GM21367 (cell line): ENCODE measurements at regions not wholly inside any gene's neighbourhood (a gene's known extent, or its start where the extent isn't known, plus 50 kb on each side); places are given as distances from the start of the nearest gene placed in this dataset.

Source experiments
- ATAC-seq: cut with Tn5 transposase; IDR thresholded peaks from one replicate; pipeline ENCODE4 v1.9.1; 2021; ENCODE audit not compliant: unreplicated experiment

DNA sequence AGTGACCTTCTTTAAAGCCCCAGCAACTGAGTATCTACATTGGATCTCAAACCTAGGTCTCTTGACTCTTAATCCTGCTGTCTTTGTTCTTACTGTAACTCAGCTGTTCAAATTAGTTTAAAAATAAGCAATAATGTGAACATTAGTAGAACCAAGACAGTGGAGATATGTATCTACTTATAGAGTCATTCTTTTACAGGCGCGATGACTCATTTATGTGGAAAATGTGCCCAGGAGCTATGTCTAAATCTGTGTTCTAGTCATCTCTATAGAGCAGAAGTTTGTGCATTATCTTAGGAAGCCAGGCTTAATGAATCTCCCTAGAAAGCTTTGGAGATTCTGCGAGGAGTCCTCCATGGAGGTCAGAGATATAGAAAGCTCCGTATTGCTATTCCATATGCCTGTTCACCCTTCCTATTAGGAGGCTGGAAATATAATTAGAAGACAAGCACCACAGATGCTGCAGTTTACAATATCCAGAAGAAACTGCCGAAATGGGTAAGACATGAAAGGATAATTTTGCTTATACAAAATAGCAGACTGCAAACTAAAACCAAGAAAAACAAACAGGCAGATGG lies 211.6 kb downstream of the TRIB2 start:
- ATAC-seq: no peak

DNA sequence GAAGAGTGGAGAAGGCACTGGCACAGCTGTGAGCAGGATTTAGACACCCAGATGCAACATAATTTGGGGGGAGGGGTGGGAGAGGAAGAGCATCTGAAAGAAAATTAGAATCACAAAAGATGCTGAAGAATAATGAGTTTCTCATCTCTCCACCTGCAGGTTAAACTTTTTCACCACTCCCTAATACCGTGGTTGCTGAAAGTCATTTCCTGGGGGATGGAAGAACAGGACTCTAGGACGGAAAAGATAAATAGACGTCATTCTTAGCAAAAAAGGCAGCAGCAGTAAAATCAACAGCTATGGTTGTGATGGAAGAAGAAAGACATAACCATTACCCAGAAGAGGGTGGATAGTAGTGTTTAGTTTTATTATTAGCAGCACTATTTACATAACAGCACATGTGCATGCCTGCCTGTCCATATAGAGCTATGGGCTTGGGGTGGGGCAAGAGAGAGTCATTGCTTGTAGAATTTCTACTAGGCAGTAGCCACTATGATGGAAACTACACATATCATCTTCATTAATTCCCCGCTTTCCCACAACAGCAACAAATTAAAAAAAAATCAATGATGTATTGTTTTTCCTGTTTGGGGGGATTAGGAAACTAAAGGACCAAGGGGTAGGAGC lies 212.2 kb downstream of the TRIB2 start:
- ATAC-seq: no peak

DNA sequence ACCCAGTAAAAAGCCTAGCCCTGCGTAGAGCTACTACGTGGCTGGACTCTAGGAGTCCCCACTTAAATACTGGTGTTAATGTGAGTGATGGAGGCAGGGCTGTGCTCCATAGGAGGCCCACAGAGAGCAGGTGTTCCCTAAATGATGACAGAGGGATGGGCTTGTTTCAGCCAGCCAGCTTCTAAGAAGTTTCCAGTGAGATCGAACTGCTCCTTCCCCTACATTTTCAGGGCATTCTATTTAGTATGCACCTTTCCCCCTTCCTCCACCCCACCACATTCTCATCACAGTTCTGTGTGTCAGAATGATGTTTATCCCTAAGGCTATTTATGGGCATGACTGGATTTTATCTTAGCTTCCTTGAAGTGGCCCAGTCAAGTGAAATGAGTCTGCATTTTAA lies 213.0 kb downstream of the TRIB2 start:
- no peak for ATAC-seq

DNA sequence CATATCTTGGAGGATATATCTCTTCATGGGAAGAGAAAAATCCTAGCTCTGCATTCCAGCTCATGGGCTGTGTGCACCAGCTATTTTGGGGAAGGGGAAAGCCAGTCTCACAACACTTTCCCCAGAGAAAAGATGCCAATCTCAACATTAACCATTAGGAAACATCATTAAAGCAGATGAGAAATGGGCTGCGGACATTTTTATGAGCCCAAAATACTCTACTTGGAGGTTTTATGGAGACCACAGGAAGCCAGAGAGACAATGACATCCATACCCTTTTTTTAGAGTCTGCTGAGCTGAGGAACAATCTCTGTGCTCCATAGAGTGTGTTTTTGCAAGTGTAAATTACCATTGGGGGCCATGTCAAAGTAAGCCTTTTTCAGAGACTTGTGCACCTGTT lies 213.7 kb downstream of the TRIB2 start:
- ATAC-seq: no peak

DNA sequence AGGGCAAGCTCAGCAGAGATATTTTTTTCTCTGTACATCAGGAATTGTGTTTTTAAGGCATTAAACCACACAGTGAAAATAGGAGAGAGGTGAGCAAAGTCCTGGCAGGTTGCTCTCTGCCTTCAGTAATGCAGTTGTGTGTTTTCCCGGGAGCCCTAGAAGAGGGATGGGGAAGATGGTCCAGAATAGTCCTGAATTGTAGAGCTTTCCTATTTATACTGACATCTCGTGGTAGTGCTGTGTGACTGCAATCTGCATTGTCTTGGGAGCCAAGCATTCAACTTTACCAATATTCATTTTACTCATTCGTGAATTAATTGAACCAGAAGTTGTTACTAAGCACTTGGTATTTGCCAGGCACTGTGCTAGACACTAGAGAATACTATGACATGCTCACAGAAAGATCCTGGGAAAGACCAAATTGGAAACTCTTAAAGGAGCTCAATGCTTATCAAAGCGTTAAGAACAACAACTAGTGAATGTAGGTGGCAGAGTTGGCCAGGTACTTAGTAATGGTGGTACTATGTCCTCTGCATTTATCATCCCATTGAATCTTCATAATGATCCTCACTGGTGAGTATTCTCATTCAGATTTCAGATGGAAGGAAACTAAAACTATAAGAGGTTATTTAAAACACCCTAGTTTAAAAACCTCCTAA lies 214.6 kb downstream of the TRIB2 start:
- no peak for ATAC-seq

DNA sequence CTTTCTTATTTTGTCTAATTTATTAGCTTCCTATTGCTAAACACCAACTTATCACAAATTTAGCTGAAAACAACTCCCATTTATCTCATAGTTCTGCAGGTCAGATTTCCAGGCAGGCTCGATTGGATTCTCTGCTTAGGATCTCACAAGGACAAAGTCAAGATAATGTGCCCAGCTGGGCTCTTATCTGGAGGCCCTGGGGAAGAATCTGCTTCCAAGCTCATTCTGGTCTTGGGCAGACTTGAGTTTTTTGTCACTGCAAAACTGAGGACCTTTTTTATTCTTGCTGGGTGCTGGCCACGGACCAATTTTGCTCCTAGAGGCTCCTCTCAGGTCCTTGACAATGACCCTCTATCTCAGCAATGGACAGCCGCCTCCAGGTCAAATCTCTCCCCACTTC lies 215.5 kb downstream of the TRIB2 start:
- ATAC-seq: no peak

DNA sequence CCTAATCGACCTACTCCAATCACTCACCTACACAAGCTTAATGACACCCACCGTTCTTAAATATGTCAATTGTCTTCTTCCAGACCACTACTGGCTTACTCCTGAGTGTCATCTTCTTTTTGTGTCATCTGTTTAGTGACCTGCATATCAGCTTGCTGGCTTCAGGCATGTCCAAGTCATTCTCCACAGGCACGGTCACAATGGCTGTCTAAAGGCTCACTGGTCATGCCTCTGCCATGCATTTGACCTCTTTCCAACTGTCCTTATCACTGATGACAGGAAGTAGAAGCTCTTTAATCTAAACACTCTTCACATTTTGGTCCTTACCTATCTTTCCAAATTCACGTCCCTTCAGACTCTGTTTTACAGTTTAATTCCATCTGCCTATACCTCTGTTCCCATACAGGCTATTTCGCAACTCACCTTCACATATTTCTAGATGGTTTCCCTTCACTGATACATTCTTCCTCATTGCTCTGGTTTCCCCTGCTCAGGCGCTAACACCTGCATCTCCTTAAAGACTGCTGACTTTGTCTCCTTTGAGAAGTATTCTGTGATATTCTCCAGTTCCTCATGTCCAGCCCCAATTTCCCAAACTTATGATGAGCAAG lies 217.5 kb downstream of the TRIB2 start:
- no peak for ATAC-seq

DNA sequence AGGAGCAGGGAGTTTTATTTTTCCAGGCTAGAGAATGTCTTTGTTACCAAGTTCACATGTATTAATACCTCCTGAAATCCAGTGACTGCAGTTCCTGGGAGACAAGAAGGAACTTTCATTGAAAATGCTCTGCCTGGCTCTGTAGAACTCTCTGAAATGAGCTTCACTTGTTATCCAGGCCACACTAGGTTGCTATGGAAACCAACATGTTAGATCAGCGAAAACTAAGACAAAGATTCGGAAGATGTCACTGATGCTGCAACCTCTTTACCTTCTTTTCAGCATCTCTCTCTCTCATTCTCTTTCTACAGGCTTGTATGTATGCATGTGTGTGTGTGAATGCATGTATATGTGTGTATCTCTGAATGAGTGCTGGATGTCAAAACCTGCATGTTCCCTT lies 218.5 kb downstream of the TRIB2 start:
- no peak for ATAC-seq

DNA sequence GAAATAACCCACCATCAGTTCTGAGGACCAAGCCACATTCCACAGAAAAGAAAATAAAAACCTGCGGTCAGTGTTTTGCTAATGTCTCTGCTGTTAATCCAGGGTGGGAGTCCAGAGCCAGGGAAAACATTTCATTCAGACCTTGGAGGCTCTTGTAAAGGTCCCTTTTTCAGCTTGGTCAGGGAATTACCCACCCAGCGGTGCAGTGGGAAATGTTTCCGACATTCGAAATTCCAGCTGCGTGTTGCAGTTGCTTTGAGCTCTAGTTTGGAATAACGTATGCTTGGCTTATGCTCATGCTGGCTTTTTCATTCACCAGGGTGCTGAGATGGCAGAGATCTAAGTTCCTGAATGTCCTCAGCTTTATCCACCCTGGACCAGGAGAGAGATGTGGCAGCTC lies 219.1 kb downstream of the TRIB2 start:
- no peak for ATAC-seq

DNA sequence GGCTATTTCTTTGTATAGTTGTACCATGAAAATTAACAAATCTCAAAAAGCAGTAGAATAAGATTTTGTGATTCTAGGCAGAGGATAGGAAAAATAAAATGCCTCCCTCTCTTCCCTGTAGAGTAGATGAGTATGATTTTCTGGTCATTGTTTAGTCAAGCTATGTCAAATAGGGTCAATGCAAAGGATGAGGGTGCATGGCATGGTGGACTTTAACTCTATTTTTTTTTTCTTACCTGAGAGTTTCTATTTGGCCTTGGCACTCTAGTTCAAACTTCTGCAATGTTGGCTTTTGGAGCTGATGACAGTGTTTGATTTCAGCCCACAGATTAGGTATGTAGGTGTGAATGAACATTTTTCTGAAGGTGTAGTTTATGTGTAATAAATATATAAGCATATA lies 224.5 kb downstream of the TRIB2 start:
- no peak for ATAC-seq

DNA sequence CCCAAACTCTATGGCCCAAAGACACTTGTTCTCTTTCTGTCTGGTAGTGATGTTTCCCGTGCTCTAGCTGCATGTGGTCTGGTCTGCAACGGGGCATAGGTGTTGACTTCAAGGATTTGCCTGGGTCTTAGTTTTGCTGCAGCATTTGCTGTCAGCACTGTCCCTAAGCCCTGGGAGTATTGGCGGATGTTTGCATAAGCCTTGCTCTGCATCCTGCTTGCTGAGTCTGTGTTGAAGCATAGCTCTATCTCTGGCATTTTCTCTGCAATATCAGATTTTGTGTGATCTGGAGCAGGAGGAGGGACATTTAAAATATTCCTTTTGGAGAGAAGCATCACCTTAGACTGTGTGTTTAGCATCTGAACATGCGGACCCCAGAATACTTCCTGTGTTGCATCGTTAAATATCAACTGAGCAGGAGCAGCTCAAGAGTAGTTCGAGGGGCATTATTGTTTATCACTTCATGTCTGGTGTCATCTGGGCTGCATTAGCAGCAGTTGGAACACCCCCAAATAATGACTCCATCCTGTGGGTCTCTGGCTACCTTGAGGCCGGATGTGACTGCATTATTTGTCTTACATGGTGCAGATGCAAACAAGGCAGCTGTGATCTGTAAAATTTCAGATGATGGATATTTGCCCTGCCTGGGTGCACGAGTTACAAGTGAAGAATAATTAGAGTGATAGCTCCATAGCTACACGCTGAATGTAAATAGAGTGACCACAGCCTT lies 231.7 kb downstream of the TRIB2 start:
- ATAC-seq: no peak

DNA sequence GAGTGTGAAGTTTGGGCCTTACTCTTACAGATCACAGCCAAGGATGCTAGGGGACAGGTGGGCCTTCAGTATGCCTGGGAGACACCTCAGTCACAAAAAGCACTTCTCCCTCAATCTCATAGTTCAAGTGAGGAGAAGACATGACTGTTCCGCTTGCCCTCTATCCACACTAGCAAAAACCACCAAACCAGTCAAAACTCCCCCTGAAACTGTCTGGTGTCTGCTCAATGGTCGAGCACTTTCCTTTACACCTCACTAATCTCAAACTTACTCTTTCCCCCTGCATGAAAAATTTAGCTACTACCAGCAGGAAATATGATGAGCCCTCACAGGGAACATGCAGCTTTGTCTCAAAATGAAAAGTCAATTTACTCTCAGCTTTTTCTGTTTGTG lies 232.2 kb downstream of the TRIB2 start:
- peak; percentile 83 for ATAC-seq

DNA sequence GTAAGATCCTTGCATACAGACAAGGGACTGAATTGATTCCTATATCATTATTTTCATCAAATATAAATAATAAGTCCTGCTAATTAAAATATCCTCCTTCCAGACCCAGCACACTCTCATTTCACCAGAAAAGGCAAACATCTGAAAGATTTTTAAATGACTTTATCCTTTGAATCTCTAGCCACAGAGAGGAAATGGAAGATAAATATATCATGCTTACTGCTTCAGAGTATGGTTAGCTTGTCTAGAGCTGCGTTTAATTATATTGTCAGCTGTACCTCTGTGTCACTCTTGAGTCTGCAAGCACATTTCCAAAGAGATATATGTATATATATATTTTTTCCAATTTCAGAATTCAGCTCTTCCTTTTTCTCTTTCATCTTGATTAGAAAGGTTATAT lies 232.7 kb downstream of the TRIB2 start:
- no peak for ATAC-seq

DNA sequence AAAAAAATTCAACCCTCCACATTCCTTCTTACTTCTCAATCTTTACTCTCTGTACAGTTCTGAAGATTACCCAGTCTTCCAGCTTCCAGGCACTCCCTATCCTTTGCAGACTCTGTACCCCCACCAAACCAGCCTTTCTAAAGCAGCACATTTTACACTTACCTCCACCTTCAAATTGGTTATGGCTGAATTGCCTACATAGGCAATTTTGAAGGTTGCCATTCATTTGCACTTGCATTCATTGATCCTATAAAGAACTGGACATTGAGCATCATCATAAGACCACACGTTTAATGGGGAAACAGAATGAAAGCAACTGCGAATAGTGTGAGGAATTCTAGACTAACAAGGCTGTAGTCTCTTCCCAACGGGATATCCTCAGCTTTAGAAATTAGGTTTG lies 233.4 kb downstream of the TRIB2 start:
- ATAC-seq: no peak

DNA sequence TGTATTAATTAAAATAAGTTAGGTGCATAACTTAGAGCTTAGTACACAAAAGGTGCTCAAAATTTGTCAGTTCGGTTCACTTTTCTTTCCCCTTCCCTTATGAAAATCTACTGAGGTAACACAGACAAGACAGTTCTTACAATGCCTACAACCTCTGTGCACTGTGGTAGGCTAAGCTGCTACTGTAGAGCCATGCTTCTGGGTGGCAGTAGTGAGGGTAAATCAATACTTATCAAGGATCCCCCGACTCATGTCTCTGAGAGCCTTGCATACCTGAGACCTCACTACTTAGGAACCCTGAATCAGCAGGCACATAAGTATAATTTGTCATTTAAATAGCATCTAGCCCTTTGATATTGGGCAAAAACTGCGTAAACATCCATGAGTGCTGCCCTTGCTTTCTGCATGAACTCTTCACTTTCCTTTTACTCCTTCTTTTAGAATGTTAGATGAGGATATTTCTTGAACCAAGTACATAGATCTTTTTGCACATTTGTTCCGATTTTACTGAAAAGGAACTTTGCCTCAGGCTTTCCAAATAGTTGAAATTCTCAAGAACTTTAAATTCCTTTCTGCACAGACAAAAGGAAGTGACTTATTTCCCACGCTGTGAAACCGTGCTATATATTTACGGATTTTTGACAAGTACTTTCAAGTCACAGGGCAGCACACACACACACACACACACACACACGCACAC lies 234.4 kb downstream of the TRIB2 start:
- ATAC-seq: no peak

DNA sequence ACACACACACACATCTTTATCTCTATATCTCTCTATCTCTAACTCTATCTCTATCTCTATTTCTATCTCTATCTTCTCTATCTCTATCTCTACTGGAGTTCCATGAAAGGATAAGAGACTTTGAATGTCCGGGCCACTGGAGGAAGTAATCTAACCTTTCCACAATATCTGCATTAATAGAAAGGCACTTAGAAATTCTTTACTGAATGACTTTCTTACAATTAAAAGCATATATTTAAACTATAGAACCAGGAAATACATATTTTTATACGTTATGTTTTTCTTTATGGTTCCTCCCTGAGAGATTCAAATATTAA lies 234.9 kb downstream of the TRIB2 start:
- ATAC-seq: no peak

DNA sequence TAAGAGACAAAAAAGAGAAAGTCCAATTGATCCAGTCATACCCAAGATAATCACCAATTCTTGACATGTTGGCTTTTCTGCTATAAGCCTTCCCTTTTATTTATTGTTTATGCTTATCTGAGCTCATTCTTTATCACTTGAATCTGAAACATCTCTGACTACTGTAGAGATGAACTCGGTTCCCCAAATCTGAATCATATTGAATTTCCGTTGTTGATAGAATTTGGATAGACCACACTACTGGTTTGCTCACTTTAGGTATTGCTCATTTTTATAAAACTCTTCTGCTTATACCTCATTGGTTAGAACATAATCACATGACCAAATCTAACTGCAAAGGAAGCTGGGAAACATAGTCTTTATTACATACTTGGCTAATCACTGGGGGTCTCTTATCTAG lies 236.9 kb downstream of the TRIB2 start:
- no peak for ATAC-seq

DNA sequence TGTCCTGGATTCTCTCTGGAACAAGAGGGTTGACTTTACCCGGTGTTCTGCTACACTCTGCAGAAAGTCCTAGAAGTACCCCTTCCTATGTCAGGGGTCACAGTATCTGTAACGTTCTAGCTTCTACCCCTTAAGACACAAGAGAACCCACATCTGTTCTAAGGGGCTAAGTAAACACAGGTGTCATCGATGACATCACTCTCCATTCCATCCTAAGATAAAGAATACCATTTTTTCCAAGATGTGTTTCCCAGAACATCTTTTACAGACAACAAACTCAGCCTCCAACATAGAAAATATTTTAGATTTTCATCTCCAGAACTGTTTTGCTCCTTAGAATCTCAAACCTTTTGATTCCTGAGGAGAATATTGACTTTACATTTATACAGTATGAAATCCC lies 239.1 kb downstream of the TRIB2 start:
- no peak for ATAC-seq

DNA sequence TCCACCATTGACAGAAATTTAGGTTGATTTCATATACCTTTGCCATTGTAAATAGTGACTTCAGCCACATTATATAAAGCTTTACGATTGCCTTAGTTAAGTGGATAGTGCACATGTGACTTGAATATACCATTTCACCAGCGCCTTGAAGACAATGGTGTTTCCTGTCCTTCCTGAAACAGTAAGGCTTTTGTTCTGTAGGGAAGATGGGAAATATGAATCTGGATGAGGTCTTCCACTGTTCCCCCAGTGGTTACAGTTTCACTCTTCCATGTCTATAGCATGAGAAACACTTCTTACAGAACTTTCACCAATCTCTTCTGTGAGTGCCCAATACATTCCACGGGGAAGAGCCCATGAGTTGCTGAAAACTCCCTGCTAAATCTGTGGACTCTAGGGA lies 240.5 kb downstream of the TRIB2 start:
- no peak for ATAC-seq

DNA sequence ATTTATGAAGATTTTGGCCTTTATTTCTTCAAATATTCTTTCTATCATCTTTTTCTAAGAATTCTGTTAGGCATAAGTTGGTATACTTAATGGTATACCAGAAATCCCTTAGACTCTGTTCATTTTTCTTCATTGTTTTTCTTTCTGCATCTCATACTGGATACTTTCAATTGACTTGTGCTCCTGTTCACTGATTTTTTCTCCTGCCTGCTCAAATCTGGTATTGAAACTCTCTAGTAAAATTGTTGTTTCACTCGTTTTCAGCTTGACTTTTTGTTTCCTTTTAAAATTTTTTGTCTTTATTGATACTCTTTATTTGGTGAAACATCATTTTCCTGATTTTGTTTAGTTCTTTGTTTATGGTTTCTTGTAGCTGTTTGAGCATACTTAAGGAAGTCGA lies 243.2 kb downstream of the TRIB2 start:
- no peak for ATAC-seq

DNA sequence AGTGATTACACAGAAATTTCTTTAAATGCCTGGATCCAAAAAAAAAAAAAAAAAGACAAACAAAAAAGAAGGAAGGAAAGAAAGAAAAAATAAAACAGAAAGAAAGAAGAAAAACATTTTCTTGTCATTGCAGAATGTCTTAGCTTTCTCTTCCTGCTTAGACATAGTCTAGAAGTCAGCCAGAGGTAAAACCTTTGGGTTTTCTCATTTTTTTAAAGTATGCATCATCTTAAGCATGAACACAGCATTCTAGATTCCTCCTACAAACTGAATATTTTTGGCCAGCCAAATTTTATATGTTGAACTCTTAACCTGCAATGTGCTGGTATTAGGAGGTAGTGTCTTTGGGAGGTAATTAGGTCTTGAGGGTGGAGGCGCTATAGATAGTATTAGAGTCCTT lies 243.9 kb downstream of the TRIB2 start:
- no peak for ATAC-seq
